ENCODE measurements at regions not wholly inside any gene's neighbourhood (a gene's known extent, or its start where the extent isn't known, plus 50 kb on each side); places are given as distances from the start of the nearest gene placed in this dataset.
A peak's percentile ranks its signal among the peaks of the same experiment; 100 is the strongest.

- DNase-seq (ENCODE audit: low read depth, low spot score) (no peak), ATAC-seq (no peak)
- Histone ChIP-seq H3K36me3 (ENCODE audit: control insufficient read depth, insufficient read depth, low read length) (no peaks in the 10 kb centered on the region), H3K27ac (ENCODE audit: low read length) (no peak overlapping the region; the same call in 1 of the 2 replicates), H3K27me3 (ENCODE audit: control insufficient read depth, insufficient read depth, low read length) (no peaks in the 10 kb centered on the region), H3K4me1 (ENCODE audit: control insufficient read depth, insufficient read depth, low read length) (no peaks in the 10 kb centered on the region), H3K4me3 (ENCODE audit: low read depth in 2 of 2, low read length in 2 of 2) (no peak overlapping the region), H3K9me3 (ENCODE audit: control insufficient read depth, insufficient read depth, low read depth, low read length) (no peaks in the 10 kb centered on the region)
- BruUV-seq (replicated peaks), result no TSS peak
- POLR2A ChIA-PET, result no interaction called here
- in situ Hi-C loops (cut with HindIII; ENCODE audit: low pct_unique_long_range_greater_than_20kb, low sequenced_read_pairs), result no loop called here
- TF ChIP-seq TCF7L2 (IDR thresholded peaks at IDR 0.05; ENCODE audit: low read depth, low read length), result no peak
- TF ChIP-seq CTCF (IDR thresholded peaks at IDR 0.05), result no peak
- no peak for TF ChIP-seq REST (IDR thresholded peaks at IDR 0.05; ENCODE audit: insufficient read depth in 1 of 2, low read depth in 2 of 2, low read length in 1 of 2)
- TF ChIP-seq SIN3A (IDR thresholded peaks at IDR 0.05; ENCODE audit: borderline replicate concordance, insufficient read depth, low read depth, low read length), result no peak
- TF ChIP-seq POLR2AphosphoS5 (IDR thresholded peaks at IDR 0.05; ENCODE audit: low read depth, low read length), result no peak
- CTCF ChIA-PET, result no interaction called here
- intact Hi-C loops (cut with micrococcal nuclease; ENCODE audit: unreplicated experiment), result loop anchor here (10.0 kb wide), 1 partner anchor 569 kb away; no protein-coding TSS in a partner anchor
Observed at GRCh38 chr4:98733601-98734000, 75.2 kb upstream of the TSPAN5 start.

GRCh38 chr4:98728871-98729270, 70.5 kb upstream of the TSPAN5 start:
- intact Hi-C loops (cut with micrococcal nuclease; ENCODE audit: unreplicated experiment), result no loop called here
- H3K27ac ChIP-seq (ENCODE audit: low read length), result peak overlapping the region; percentile 71
- ChIA-PET CTCF (interaction anchor here (0.6 kb wide), 1 partner anchor 21 kb away, joined by 3 read pairs; no protein-coding TSS in a partner anchor), POLR2A (no interaction called here)
- no peaks in the 10 kb centered on the region for H3K4me1 ChIP-seq (ENCODE audit: control insufficient read depth, insufficient read depth, low read length)
- no peak for DNase-seq (ENCODE audit: low read depth, low spot score)
- TF ChIP-seq CTCF (IDR thresholded peaks at IDR 0.05), result no peak
- no peaks in the 10 kb centered on the region for H3K9me3 ChIP-seq (ENCODE audit: control insufficient read depth, insufficient read depth, low read depth, low read length)
- BruUV-seq (replicated peaks), result no TSS peak
- in situ Hi-C loops (cut with HindIII; ENCODE audit: low pct_unique_long_range_greater_than_20kb, low sequenced_read_pairs), result no loop called here
- peak; percentile 78 for ATAC-seq
- H3K36me3 ChIP-seq (ENCODE audit: control insufficient read depth, insufficient read depth, low read length), result no peaks in the 10 kb centered on the region
- no peak overlapping the region for H3K4me3 ChIP-seq (ENCODE audit: low read depth in 2 of 2, low read length in 2 of 2)
- no peaks in the 10 kb centered on the region for H3K27me3 ChIP-seq (ENCODE audit: control insufficient read depth, insufficient read depth, low read length)

GRCh38 chr4:98728433-98728832, 70.0 kb upstream of the TSPAN5 start:
- no peaks in the 10 kb centered on the region for H3K9me3 ChIP-seq (ENCODE audit: control insufficient read depth, insufficient read depth, low read depth, low read length)
- DNase-seq (ENCODE audit: low read depth, low spot score), result no peak
- ChIA-PET POLR2A (no interaction called here), CTCF (no interaction called here)
- TF ChIP-seq TCF7L2 (IDR thresholded peaks at IDR 0.05; ENCODE audit: low read depth, low read length), result no peak; the same call in 1 of the 2 replicates
- no peak for TF ChIP-seq POLR2AphosphoS5 (IDR thresholded peaks at IDR 0.05; ENCODE audit: low read depth, low read length)
- no peak for TF ChIP-seq CTCF (IDR thresholded peaks at IDR 0.05)
- H3K36me3 ChIP-seq (ENCODE audit: control insufficient read depth, insufficient read depth, low read length), result no peaks in the 10 kb centered on the region
- no peaks in the 10 kb centered on the region for H3K27me3 ChIP-seq (ENCODE audit: control insufficient read depth, insufficient read depth, low read length)
- in situ Hi-C loops (cut with HindIII; ENCODE audit: low pct_unique_long_range_greater_than_20kb, low sequenced_read_pairs) (no loop called here), intact Hi-C loops (cut with micrococcal nuclease; ENCODE audit: unreplicated experiment) (no loop called here)
- H3K27ac ChIP-seq (ENCODE audit: low read length), result peak overlapping the region; percentile 81
- no peak overlapping the region for H3K4me3 ChIP-seq (ENCODE audit: low read depth in 2 of 2, low read length in 2 of 2)
- BruUV-seq (replicated peaks), result no TSS peak
- no peaks in the 10 kb centered on the region for H3K4me1 ChIP-seq (ENCODE audit: control insufficient read depth, insufficient read depth, low read length)
- peak; percentile 99 for ATAC-seq

Measured in Panc1 (cell line).